HEK293 (cell line): ENCODE measurements at regions not wholly inside any gene's neighbourhood (a gene's known extent, or its start where the extent isn't known, plus 50 kb on each side); places are given as distances from the start of the nearest gene placed in this dataset.

Source experiments
- CTCF ChIA-PET: fragments of 350-600 bp; formaldehyde crosslinking; extraction: SDS; loops from one replicate; lab custom pipeline; 2021; ENCODE audit warnings: antibody characterized with exemption; lab: Yijun Ruan, JAX
- POLR2A ChIA-PET: fragments of 300-600 bp; formaldehyde crosslinking; extraction: SDS; loops from one replicate; lab custom pipeline; 2020; ENCODE audit warnings: antibody characterized with exemption, inconsistent platforms; lab: Yijun Ruan, JAX
- H3K27ac ChIP-seq: fragments of 200-500 bp; sonication (Bioruptor generic); 2 replicates; pipeline ENCODE4 v1.5.1; 2014; ENCODE audit warnings: low read depth, low read length, control low read depth, inconsistent platforms; ENCODE audit errors: extremely low read depth
- H3K36me3 ChIP-seq, 2 experiments: fragments of 200-500 bp in 1 of 2; sonication (Bioruptor generic) in 1 of 2; 1 replicate in 1 of 2; 2 replicates in 1 of 2; pipeline ENCODE4 v1.5.1; 2014 to 2017; ENCODE audit warnings: inconsistent platforms in 2 of 2, low read length in 2 of 2; ENCODE audit not compliant: control insufficient read depth in 2 of 2, insufficient read depth in 1 of 2
- H3K4me1 ChIP-seq: fragments of 200-500 bp; sonication (Bioruptor generic); 2 replicates; pipeline ENCODE4 v1.5.1; 2014; ENCODE audit warnings: mild to moderate bottlenecking, low read length, inconsistent platforms; ENCODE audit not compliant: control insufficient read depth, insufficient read depth
- H3K4me3 ChIP-seq: 2 replicates; pipeline ENCODE4 v1.5.1; 2011; ENCODE audit warnings: low read depth, mild to moderate bottlenecking, control low read depth, low read length, moderate library complexity
- H3K9me3 ChIP-seq: fragments of 200-500 bp; sonication (Bioruptor generic); 2 replicates; pipeline ENCODE4 v1.5.1; 2014; ENCODE audit warnings: low read depth, low read length, inconsistent platforms; ENCODE audit not compliant: control insufficient read depth, insufficient read depth
- BCL11A ChIP-seq: fragments of 450-650 bp; formaldehyde crosslinking; IDR thresholded peaks from 2 replicates; pipeline ENCODE4 v1.5.1; 2016; ENCODE audit warnings: low read depth, missing biosample characterization, missing genetic modification characterization
- FEZF1 ChIP-seq: fragments of 450-650 bp; formaldehyde crosslinking; IDR thresholded peaks from 2 replicates; pipeline ENCODE4 v1.5.1; 2016; ENCODE audit warnings: missing biosample characterization, missing genetic modification characterization
- OVOL3 ChIP-seq: fragments of 450-650 bp; formaldehyde crosslinking; IDR thresholded peaks from 2 replicates; pipeline ENCODE4 v1.5.1; 2016; ENCODE audit warnings: missing biosample characterization, missing genetic modification characterization
- REPIN1 ChIP-seq: fragments of 450-650 bp; formaldehyde crosslinking; IDR thresholded peaks from 2 replicates; pipeline ENCODE4 v1.5.1; 2017; ENCODE audit warnings: missing biosample characterization, missing genetic modification characterization, low read depth
- SCRT1 ChIP-seq: fragments of 450-650 bp; formaldehyde crosslinking; IDR thresholded peaks from 2 replicates; pipeline ENCODE4 v1.5.1; 2016; ENCODE audit warnings: missing biosample characterization, missing genetic modification characterization, borderline replicate concordance
- SCRT2 ChIP-seq: fragments of 450-650 bp; formaldehyde crosslinking; IDR thresholded peaks from 2 replicates; pipeline ENCODE4 v1.5.1; 2016; ENCODE audit warnings: missing biosample characterization, missing genetic modification characterization
- WT1 ChIP-seq: fragments of 450-650 bp; formaldehyde crosslinking; IDR thresholded peaks from 2 replicates; pipeline ENCODE4 v1.5.1; 2016; ENCODE audit warnings: missing biosample characterization, missing genetic modification characterization
- YY2 ChIP-seq: fragments of 450-650 bp; formaldehyde crosslinking; IDR thresholded peaks from 2 replicates; pipeline ENCODE4 v1.5.1; 2016; ENCODE audit warnings: missing biosample characterization, missing genetic modification characterization
- ZBTB17 ChIP-seq: fragments of 450-650 bp; formaldehyde crosslinking; IDR thresholded peaks from 2 replicates; pipeline ENCODE4 v1.5.1; 2016; ENCODE audit warnings: missing biosample characterization, missing genetic modification characterization
- ZBTB6 ChIP-seq: fragments of 450-650 bp; formaldehyde crosslinking; IDR thresholded peaks from 2 replicates; pipeline ENCODE4 v1.5.1; 2017; ENCODE audit warnings: missing biosample characterization, missing genetic modification characterization
- ZNF155 ChIP-seq: fragments of 450-650 bp; formaldehyde crosslinking; IDR thresholded peaks from 2 replicates; pipeline ENCODE4 v1.5.1; 2016; ENCODE audit warnings: missing biosample characterization, missing genetic modification characterization
- ZNF174 ChIP-seq: fragments of 450-650 bp; formaldehyde crosslinking; IDR thresholded peaks from 2 replicates; pipeline ENCODE4 v1.5.0; 2017; ENCODE audit warnings: missing biosample characterization, mild to moderate bottlenecking, missing genetic modification characterization
- ZNF324 ChIP-seq: fragments of 450-650 bp; formaldehyde crosslinking; IDR thresholded peaks from 2 replicates; pipeline ENCODE4 v1.5.1; 2016; ENCODE audit warnings: missing biosample characterization, missing genetic modification characterization
- ZNF404 ChIP-seq: fragments of 450-650 bp; formaldehyde crosslinking; IDR thresholded peaks from 2 replicates; pipeline ENCODE4 v1.5.1; 2017; ENCODE audit warnings: missing biosample characterization, missing genetic modification characterization
- ZNF416 ChIP-seq: fragments of 450-650 bp; formaldehyde crosslinking; IDR thresholded peaks from 2 replicates; pipeline ENCODE4 v1.5.1; 2016; ENCODE audit warnings: missing biosample characterization, missing genetic modification characterization
- ZNF423 ChIP-seq: fragments of 450-650 bp; formaldehyde crosslinking; IDR thresholded peaks from 2 replicates; pipeline ENCODE4 v1.5.1; 2016; ENCODE audit warnings: missing biosample characterization, missing genetic modification characterization
- ZNF561 ChIP-seq: fragments of 450-650 bp; IDR thresholded peaks from 2 replicates; pipeline ENCODE4 v1.5.1; 2018; ENCODE audit warnings: missing biosample characterization, missing genetic modification characterization, borderline replicate concordance
- ZNF629 ChIP-seq: fragments of 450-650 bp; formaldehyde crosslinking; IDR thresholded peaks from 2 replicates; pipeline ENCODE4 v1.5.1; 2017; ENCODE audit warnings: missing biosample characterization, missing genetic modification characterization
- ZNF76 ChIP-seq: fragments of 450-650 bp; formaldehyde crosslinking; IDR thresholded peaks from 2 replicates; pipeline ENCODE4; 2016; ENCODE audit warnings: low read depth, missing biosample characterization, missing genetic modification characterization, borderline replicate concordance

GRCh38 chr10:91054325-91054724, 133.4 kb upstream of the ANKRD1 start (continued):
- TF ChIP-seq ZBTB6 (tag by site-specific recombination) = no peak
- TF ChIP-seq, all 188 proteins: peak for 0

- TF ChIP-seq OVOL3 (tag by site-specific recombination) = no peak
- no peak for TF ChIP-seq ZNF629 (tag by site-specific recombination)
- no peak for TF ChIP-seq WT1
- no peak for TF ChIP-seq ZNF155 (tag by site-specific recombination)
- no peak for TF ChIP-seq BCL11A (tag by site-specific recombination)
- TF ChIP-seq, all 188 proteins: peak for 0
- ChIA-PET POLR2A (no interaction called here), CTCF (interaction anchor here (1.1 kb wide), 1 partner anchor 55 kb away, joined by 4 read pairs; no protein-coding TSS in a partner anchor)
- Histone ChIP-seq H3K9me3 (no peaks in the 10 kb centered on the region), H3K4me1 (no peaks in the 10 kb centered on the region), H3K27ac (no peak overlapping the region), H3K36me3 (no peaks in the 10 kb centered on the region), H3K4me3 (no peak overlapping the region)
These were observed 140.3 kb upstream of the ANKRD1 start for GRCh38 chr10:91061187-91061586.

GRCh38 chr10:91061608-91062007, 140.7 kb upstream of the ANKRD1 start:
- H3K9me3 ChIP-seq = no peaks in the 10 kb centered on the region
- CTCF ChIA-PET = interaction anchor here (1.1 kb wide), 1 partner anchor 55 kb away, joined by 4 read pairs; no protein-coding TSS in a partner anchor
- H3K36me3 ChIP-seq = no peaks in the 10 kb centered on the region
- H3K27ac ChIP-seq = no peak overlapping the region
- TF ChIP-seq FEZF1 (tag by site-specific recombination) = no peak
- no peak for TF ChIP-seq REPIN1 (tag by site-specific recombination)
- TF ChIP-seq ZNF404 = no peak
- POLR2A ChIA-PET = no interaction called here
- H3K4me1 ChIP-seq = no peaks in the 10 kb centered on the region
- no peak overlapping the region for H3K4me3 ChIP-seq

GRCh38 chr10:91062091-91062490, 141.2 kb upstream of the ANKRD1 start:
- POLR2A ChIA-PET = no interaction called here

GRCh38 chr10:91071786-91072185, 148.7 kb upstream of the PCGF5 start:
- POLR2A ChIA-PET = no interaction called here
- Histone ChIP-seq H3K4me3 (no peak overlapping the region), H3K4me1 (no peaks in the 10 kb centered on the region), H3K36me3 (no peaks in the 10 kb centered on the region), H3K27ac (no peak overlapping the region), H3K9me3 (no peaks in the 10 kb centered on the region)
- CTCF ChIA-PET = no interaction called here
- TF ChIP-seq SCRT2 (tag by site-specific recombination) (peak; percentile 63), YY2 (tag by site-specific recombination) (no peak), SCRT1 (tag by site-specific recombination) (0 out of 2 replicates have a peak, but pooled peaks have one; percentile 18)

More at GRCh38 chr10:91062091-91062490, 141.2 kb upstream of the ANKRD1 start:
- H3K4me1 ChIP-seq = no peaks in the 10 kb centered on the region
- H3K4me3 ChIP-seq = no peak overlapping the region
- H3K36me3 ChIP-seq = no peaks in the 10 kb centered on the region
- CTCF ChIA-PET = no interaction called here
- no peak overlapping the region for H3K27ac ChIP-seq
- TF ChIP-seq ZNF174 (tag by site-specific recombination) (no peak), ZNF423 (tag by site-specific recombination) (no peak), ZNF76 (no peak), ZNF416 (tag by site-specific recombination) (no peak), ZBTB17 (tag by site-specific recombination) (no peak), ZNF561 (no peak), ZNF324 (tag by site-specific recombination) (no peak)
- no peaks in the 10 kb centered on the region for H3K9me3 ChIP-seq
